HG03342 (cell line): ENCODE measurements at regions not wholly inside any gene's neighbourhood (a gene's known extent, or its start where the extent isn't known, plus 50 kb on each side); places are given as distances from the start of the nearest gene placed in this dataset.

Source experiments
- ATAC-seq: cut with Tn5 transposase; IDR thresholded peaks from one replicate; pipeline ENCODE4 v1.9.1; 2021; ENCODE audit warnings: mild to moderate bottlenecking, moderate library complexity; ENCODE audit not compliant: unreplicated experiment

DNA sequence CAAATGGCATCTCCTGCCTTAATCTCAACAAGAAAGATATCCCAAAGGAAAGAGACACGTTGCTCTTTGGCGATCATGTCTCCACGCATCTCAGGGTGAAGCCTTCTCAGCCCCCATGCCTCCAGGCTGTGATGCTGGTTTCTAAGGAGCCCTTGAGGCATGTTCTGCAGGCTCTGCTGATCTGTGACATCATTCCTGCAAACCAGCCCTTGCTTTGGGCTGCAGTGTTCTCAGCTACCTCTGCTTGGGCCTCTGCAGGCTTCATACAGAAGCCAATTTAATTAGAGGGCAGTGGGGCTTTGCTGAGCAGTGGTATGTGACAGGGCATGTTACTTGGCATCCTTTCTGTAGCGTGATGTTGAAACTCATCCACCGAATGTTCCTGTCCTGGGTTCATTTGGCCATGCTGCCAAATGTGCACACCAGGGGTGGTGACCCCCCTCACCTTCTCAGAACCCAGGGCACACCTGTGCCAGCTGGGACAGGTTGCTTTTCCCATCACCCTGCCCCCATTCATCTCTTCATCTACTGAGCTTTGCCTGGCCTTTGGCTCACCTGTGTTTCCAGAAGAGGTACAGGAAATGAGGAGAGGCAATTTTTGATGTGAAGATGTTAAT, 230.9 kb downstream of the TEX29 start:
- no peak for ATAC-seq

DNA sequence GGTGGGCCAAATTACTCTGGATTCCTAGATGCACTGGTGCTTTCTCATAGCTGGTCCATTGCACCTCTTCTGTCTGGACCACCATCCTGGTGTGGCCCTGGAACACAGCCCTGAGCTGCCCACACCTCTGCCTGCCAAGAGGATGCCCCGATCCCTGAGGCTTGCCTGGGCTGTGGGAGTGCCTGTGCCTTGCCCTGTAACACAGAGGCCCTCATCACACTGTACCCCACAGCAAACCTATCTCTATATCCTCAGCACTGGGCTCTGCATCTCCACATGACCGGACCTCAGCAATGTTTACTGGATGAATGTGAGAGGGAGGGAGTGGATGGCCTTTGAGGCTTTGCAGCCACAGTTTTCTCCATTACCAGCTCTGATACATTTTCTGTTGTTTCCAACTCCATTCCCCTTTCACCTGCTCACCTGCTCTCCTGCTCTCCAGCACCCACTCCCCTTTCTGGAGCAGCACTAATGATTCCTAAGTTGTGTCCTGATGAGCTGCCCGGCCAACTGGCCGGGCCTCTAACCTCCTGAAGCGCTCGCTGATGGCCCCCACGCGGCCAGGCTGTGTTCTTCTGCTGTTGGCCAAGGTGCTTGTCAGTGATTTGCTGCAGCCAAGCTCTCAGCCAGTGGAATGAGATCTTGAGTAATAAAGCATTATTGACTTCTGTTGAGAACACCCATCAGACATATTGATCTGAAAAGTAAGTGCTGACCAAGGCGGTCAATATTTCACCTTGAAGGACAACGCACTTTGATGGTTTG, 232.6 kb downstream of the TEX29 start:
- no peak for ATAC-seq

DNA sequence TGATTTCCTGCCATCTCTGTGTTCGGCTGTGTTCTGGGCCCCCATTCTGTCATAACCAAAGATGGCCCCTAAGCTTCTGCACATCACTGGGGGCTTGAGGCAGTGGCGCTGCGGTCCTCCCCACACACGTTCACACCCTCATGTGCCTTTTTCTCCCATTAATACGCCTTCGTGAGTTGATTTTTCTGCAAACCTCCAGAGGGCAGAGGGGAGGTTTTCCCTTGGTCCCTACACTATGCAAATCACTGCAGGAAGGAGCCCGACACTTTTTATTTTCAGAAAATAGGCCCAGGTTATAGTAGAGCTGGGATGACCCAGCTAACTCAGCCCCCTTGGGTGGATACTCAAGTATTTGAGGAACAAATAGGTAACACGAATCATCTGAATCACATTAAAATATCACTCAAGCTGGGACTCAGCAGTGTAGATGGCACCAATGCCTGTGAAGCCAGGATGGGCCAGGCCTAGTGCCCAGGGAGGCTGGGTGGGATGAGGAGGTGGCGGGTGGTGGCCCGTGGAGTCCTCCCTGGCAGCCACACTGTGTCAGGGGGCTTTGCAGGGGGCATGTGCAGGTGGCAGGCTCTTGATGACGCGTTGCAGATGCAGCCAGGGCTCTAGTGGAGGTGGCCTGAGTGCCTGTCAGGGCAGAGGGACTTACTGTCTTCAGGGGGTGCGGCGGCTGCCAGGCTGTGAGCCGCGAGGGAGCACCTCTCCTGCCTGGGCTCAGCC, 234.3 kb downstream of the TEX29 start:
- no peak for ATAC-seq

DNA sequence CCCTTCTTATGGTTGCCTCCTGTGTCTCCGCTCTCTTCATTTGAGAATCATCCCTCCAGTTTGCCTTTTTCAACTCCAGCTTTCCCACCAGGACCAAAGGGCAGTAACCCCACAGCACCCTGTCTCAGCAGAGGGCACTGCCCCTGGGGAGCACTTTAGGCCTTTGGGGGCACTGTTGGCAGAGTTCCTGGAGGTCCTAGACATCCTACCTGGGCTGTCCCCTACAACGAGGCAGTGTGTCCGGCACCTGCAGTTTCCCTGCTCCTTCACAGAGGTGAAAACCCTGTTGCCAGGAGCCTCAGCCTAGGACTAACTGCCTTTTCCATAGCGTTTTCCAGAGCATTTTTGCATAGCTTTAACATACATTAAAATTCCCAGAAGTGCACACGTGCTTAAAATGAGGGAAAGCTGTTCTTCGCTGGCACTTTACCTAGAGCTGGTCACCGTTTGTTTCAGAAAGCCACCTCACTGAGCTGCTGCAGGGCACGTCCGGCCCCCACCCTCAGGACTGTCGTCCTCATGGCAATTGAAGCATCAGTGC, 234.9 kb downstream of the TEX29 start:
- no peak for ATAC-seq

DNA sequence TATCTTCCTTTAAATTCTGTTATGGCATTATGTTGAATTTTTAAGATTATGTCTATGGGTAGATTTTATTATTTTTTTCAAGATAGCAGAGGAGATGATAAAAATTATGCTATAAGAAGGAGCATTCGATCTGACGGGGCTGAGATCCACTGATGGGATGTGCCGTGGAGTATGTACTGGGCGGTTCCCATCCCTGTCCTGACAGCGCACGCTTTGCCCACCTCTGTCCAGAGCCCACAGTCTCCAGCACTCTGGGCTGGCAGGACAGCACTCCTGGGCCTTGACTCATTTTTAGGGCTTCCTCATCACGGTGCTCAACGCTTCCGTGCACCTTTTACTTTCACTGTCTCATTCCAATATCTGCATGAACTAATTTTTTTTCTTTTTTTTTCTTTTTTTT, 235.5 kb downstream of the TEX29 start:
- no peak for ATAC-seq

DNA sequence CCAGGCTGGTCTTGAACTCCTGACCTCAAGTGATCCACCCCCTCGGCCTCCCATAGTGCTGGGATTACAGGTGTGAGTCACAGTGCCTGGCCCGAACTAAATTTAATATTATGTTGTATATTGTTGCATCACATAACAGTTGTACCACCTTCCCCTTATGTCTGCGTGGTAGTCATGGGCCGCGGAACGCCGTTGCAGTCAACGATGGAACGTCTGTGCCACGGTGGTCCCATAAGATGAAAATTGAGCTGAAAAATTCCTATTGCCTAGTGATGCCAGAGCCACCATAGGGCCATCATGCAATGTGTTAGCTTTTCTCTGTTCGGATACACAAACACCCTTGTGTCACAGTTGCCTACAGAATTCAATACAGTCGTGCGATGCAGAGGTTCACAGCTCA, 236.1 kb downstream of the TEX29 start:
- ATAC-seq: no peak

DNA sequence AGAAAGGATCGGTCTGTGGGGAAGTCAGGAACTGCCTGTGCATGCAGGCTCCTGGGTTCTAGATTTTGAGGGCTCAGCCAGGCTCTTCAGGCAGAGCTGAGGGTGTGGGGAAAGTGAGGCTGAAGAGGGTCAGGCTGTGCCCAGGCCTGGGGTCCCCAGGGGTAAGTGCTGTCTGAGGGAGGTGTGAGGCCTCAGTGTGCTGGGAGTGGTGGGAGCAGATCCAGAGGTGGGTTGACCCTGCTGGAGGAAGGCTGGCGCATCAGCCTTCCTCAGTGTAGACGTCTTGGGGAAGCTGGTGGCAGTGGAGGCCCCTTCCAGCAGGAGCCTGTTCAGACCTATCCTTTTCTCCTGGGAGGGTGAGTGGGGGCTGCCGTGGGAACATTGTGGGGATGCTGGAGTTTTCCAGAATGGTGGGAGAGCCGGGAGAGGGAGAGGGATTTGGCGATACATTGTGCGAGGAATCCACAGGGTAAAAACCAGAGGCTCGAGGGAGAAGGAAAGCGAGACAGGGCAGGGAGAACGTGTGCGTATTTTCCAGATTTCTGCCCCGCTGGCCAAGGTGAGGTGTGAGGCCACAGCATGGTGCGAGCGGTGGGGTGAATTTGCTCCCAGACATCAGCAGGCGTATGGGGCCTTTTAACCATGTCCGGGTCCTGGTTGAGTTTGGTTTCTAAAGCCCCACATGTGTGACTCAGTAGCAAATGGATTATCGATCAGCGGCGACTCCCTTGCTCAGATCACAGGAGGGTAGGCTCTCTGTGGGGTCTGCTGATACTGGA, 237.7 kb downstream of the TEX29 start:
- no peak for ATAC-seq

DNA sequence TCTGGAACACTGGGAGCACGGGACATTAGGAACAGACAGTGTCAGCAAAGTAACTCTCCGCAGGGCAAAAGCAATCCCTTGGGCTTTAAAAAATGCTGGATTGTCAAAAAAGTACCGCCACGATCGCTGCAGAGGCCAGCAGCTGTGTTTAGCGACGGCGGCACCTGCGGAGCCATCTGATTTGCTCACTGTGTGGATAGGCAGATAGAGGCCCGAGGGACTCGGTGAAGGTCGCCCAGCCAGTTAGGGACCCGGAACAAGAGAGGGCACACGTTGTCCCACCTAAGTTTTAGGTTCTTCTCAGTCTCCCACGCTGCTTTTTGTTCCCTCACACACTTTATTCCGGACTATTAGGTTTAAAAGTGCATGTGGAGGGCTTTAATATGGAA, 238.3 kb downstream of the TEX29 start:
- no peak for ATAC-seq

DNA sequence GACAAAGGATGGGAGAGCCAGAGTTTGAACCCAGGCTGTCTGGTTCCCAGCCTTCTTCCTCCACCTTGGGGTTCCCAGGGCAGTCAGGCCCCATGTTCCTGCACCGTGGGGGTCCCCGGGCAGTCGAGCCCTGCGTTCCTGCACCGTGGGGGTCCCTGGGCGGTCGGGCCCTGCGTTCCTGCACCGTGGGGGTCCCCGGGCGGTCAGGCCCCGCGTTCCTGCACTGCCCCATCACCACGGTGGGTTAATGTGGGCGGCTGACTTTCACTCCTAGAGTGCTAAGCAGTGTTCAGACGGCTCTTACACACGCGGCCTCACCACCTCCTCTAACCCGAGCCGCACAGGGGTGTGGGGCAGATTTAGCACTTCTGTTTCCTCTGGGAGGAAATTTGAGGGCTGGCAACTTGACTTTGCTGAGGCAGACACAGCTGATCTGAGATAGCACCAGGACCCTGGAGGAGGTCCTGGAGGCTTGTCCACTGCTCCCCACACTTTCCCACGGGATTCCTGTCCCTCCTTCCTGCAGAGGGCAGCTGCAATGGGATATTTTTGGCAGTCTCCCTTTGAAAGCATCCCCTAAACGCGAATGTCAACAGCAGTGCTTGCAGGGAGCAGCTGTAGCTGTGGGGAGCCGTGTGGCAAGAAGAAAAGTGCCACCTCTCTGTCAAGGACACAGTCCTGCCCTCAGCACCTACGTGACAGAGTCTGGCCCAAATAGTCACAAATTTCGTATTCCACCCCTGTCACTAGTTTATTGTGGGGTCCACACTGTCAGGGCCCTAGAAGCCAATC, 239.4 kb downstream of the TEX29 start:
- ATAC-seq: no peak

DNA sequence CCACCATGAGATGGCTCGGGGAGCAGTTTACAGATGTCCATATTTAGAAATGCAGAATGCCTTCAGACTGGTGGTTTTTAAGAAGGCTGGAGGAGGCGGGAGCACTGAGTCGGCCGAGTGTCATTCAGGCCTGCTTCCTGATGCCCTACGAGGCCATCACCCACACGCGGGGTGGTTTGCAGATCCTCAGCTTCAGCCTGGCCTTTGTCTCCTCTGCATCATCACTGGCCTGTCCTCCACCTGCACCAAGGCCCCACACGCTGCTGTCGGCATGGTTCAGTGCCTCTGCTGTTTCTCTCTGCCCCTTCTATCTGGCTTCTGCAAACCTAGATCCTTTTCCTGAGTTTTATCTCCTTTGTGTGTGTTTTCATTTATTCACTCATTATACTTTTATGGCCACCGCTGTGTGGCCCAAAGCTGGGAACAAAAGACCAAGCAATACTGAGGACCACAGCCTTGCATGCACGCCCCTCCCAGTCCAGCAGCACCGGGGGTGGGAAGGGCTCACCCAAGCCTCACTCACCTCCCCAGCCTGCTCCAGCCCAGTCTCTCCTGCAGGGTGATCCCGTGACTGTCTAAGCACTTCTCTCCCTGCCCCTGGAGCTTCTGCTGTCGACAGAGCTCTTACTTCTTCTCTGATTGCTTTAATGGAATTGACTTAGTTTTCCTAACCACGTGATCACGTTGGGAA, 240.8 kb downstream of the TEX29 start:
- ATAC-seq: no peak

DNA sequence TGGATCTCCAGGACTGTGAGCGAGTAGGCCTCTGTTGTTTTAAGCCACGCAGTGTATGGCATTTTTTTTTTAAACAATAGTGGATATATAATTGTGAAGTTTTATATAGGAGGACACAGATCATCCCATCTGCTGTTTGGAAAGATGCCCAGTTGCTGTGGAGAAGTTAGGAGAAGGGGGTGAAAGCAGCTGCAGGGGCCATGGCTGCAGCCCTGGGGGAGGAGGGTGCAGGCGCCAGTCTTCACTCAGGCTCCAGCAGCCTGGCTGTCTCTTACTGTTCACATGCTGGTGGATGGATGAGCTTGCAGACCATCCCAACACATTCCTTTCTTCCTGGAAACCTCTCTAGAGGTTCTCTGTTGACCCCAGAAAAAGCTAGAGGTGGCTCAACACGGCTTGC, 242.3 kb downstream of the TEX29 start:
- no peak for ATAC-seq

DNA sequence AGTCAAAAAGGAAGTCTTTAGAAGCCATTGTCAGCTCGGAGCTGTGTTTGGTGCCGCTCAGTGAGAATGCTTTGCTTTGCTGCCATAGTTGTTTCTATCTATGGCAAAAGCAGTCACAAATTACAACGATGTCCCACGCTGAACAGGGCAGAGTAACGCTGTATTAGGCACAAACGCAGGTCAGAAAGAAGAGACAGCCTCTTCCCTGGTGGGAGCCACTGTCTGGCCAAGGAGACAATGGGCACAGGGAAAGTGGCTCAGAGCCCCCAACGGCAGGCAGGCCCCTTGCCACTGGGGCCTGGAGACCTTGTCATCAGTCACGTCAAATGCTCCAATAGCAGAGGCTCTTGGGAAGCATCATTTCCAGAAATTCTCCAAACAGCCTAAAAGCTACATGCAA, 244.2 kb downstream of the TEX29 start:
- no peak for ATAC-seq

DNA sequence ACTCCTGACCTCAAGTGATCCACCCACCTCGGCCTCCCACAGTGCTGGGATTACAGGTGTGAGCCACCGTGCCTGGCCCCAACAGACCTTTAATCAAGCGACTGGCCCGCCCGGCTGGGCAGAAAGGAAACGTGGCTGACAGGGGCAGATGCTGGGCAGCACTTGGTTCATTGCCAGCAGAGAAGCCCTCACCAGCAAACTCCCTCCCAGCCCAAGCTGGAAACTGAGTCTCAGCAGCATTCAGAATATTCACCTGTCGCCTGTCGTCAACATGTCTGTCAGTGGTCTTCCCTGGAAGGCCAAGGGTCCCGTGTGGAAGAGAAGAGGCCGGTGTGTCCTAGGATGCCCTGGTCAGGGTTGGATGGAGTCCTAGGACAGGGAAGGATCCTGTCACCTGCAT, 245.0 kb downstream of the TEX29 start:
- no peak for ATAC-seq

DNA sequence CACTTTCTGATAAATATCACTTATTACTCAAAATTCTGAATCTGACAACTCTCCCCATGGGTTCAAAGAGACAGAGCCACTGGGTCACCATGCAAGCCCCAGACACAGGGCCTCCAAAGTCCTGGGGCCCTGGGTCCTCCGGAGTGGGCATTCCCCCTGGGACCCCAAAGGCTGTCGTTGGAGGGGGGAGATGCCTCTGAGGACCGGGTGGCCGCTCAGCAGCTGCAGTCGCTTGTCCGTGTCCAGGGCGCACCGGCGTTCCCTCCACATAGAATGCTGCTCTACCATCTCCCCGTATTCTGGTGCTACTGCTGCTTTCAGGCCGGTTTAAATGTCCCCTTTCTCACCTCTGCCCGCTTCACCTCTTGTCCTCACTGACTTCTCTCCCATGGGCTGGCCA, 246.1 kb downstream of the TEX29 start:
- no peak for ATAC-seq

DNA sequence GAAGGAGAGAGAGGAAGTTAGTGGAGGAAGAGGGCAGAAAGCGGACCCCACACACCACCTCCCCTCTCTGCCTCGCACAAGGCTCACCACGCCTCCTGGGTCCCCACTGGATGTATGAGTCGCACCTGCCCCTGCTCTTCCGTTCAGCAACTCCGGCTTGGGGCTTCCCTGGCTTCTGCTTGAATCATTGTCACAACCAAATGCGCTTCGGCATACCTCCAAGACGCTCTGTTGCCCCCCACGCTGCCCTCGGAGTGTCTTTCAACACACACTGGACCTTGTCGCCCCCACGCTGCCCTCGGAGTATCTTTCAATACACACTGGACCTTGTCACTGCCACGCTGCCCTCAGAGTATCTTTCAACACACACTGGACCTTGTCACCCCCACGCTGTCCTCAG, 247.2 kb downstream of the TEX29 start:
- ATAC-seq: no peak

DNA sequence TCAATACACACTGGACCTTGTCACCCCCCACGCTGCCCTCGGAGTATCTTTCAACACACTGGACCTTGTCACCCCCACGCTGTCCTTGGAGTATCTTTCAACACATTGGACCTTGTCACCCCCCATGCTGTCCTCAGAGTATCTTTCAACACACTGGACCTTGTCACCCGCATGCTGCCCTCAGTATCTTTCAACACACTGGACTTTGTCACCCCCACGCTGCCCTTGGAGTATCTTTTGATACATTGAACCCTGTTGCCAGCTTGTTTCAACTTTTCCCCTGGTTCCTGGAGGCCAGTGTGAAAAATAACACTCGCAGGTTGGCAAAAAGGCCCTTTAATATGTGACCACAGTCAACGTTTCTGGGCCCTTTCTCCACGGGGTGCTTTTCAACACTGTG, 247.8 kb downstream of the TEX29 start:
- ATAC-seq: no peak

DNA sequence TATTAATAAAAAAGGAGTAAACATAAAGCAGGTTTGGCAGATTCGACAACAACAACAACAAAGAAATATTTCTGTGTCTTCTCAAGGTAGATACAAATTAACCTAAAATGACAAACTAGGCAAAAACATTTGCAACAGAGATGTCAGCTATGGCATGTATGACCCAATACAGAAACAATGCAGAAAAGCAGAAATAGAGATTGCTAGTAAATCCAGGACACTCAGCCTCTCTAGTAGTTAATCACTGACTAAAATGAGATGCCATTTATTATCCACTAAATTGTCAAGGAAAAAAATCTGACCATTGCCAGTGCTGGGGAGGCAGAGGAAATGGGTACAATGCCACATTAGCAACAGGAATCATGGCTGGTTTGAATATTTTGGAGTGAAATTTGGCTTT, 250.5 kb downstream of the TEX29 start:
- ATAC-seq: no peak

DNA sequence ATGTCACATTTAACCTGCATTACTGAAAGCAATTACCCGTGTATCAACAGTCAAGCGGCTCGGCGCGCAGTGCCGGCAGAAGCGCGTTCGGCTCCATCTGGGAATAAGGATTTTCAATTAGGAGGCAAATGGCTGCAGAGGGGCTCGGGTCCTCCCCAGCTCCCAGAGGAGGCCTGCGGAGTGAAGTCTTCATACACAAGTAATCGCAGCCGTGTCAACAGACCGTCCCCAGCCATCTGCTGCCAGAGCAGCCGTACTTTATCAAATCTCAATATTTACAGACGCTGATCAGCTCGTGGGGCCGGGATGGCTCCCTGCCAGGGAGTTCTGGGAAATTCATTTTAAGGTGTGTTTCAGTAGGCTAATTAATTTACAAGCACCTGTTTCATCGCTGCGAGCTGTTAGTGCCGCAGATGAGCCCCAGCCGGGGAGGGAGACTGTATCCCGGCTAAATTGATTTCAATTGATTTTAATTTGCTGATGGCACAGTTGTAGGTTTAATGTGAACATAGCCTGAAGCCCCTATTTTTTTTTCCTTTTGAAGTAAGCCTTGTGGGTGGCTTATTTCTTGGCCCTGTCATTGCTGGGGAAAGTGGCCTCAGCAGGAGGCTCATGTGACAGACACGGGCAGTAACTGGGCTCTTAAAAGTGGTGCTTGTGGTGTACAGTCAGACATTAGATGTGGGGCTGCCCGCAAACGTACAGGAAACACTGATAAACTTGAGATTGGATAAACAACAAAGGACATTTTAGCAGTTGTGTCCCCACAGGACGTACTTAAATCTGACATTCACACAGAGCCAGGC, 252.7 kb downstream of the TEX29 start:
- no peak for ATAC-seq

DNA sequence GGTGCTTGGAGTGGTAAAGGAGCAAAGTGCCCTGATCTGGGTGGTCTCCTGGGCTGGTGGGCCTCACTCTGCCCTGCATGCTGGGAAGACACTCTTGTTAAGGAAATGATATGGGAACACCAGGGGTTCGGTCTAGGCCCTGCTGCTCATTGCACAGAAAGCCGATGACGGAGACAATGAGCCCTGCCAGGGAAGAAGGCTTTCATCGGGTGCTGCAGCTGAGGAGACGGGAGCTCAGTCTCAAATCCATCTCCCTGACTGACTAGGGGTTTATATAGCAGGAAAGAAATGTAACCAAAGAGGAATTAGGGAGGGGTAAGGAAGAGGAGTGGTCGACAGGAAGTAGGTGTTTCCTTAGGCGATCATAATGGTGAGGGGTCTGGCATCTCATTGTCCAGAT, 253.4 kb downstream of the TEX29 start:
- no peak for ATAC-seq
